GM21825 (cell line): ENCODE measurements at regions not wholly inside any gene's neighbourhood (a gene's known extent, or its start where the extent isn't known, plus 50 kb on each side); places are given as distances from the start of the nearest gene placed in this dataset.

Experiments used
- ATAC-seq: cut with Tn5 transposase; IDR thresholded peaks from one replicate; pipeline ENCODE4 v1.9.1; 2021; ENCODE audit warnings: mild to moderate bottlenecking, moderate library complexity; ENCODE audit not compliant: unreplicated experiment

DNA sequence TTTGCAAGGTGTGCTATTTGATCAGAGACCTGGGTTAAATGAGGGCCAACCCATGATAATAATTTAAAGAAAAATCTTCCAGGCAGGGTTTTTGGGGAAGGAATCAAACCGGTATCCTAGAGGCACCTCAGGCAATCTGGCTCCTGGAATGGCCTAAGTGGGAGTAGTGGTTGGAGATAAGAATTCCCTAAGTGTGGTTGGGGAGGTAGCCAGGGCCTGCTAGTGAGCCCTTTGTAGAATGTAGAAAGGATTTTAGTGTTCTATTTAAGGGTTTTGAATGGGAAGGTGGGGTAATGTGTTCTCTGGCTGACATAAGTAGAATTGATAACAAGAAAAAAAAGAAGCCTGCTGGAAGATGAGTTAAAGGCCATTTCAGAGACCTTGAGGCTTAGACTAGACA lies 422.2 kb downstream of the XIRP2 start:
- ATAC-seq: no peak
